Prostate gland (tissue), 2 donors: ENCODE measurements at regions not wholly inside any gene's neighbourhood (a gene's known extent, or its start where the extent isn't known, plus 50 kb on each side); places are given as distances from the start of the nearest gene placed in this dataset.

Experiments
- POLR2A ChIP-seq: fragments of 450-650 bp; IDR thresholded peaks from one replicate; pipeline ENCODE4 v1.6.1; 2016; ENCODE audit warnings: antibody characterized with exemption, mild to moderate bottlenecking
- TF ChIP-seq, protein P1 (sequence below), 4 experiments: fragments of 200-600 bp in 2 of 4; fragments of 450-650 bp in 2 of 4; sonication (generic) in 2 of 4; IDR thresholded peaks; 1 replicate in 3 of 4; 2 replicates in 1 of 4; pipeline ENCODE4 v1.5.1; 2016 to 2019; ENCODE audit warnings: antibody characterized with exemption in 4 of 4, mild to moderate bottlenecking in 2 of 4, moderate library complexity in 2 of 4

GRCh38 chr19:28350673-28351072 lies 862.3 kb downstream of the UQCRFS1 start:
- TF ChIP-seq POLR2A, result no peak
- TF ChIP-seq, protein P1, sequence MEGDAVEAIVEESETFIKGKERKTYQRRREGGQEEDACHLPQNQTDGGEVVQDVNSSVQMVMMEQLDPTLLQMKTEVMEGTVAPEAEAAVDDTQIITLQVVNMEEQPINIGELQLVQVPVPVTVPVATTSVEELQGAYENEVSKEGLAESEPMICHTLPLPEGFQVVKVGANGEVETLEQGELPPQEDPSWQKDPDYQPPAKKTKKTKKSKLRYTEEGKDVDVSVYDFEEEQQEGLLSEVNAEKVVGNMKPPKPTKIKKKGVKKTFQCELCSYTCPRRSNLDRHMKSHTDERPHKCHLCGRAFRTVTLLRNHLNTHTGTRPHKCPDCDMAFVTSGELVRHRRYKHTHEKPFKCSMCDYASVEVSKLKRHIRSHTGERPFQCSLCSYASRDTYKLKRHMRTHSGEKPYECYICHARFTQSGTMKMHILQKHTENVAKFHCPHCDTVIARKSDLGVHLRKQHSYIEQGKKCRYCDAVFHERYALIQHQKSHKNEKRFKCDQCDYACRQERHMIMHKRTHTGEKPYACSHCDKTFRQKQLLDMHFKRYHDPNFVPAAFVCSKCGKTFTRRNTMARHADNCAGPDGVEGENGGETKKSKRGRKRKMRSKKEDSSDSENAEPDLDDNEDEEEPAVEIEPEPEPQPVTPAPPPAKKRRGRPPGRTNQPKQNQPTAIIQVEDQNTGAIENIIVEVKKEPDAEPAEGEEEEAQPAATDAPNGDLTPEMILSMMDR (IDR thresholded peaks at IDR 0.05), result no peak
